SK-N-MC (cell line): ENCODE measurements at regions not wholly inside any gene's neighbourhood (a gene's known extent, or its start where the extent isn't known, plus 50 kb on each side); places are given as distances from the start of the nearest gene placed in this dataset.

Experiments
- DNase-seq: peaks from one replicate; pipeline ENCODE4 v3.0.0-alpha.2; 2011; ENCODE audit warnings: low read depth, low spot score
- H3K27ac ChIP-seq: fragments of 200-600 bp; sonication (generic); 2 replicates; pipeline ENCODE4 v1.5.1; 2016; ENCODE audit warnings: mixed run types
- H3K36me3 ChIP-seq: fragments of 200-600 bp; sonication (generic); 2 replicates; pipeline ENCODE4 v1.6.1; 2017; ENCODE audit warnings: antibody characterized with exemption, low read length, mixed read lengths; ENCODE audit not compliant: insufficient read depth
- H3K4me3 ChIP-seq: fragments of 200-600 bp; sonication (generic); 2 replicates; pipeline ENCODE4 v1.5.1; 2016
- H3K9ac ChIP-seq: fragments of 200-600 bp; sonication (generic); 2 replicates; pipeline ENCODE4 v1.8.0; 2017; ENCODE audit warnings: mixed run types, mixed read lengths; ENCODE audit not compliant: insufficient read length
- H3K9me3 ChIP-seq: fragments of 200-600 bp; sonication (generic); 2 replicates; pipeline ENCODE4 v1.6.1; 2017; ENCODE audit warnings: low read depth, mild to moderate bottlenecking, antibody characterized with exemption, low read length, moderate library complexity, mixed read lengths
- EZH2 ChIP-seq: fragments of 200-600 bp; sonication (generic); IDR thresholded peaks from one replicate; pipeline ENCODE4 v1.6.1; 2017; ENCODE audit warnings: antibody characterized with exemption
- FOXP2 ChIP-seq: optimal IDR thresholded peaks from 2 replicates; pipeline ENCODE3; 2011; ENCODE audit warnings: mild to moderate bottlenecking, moderate library complexity; ENCODE audit not compliant: insufficient read depth; ENCODE audit errors: extremely low read length, control extremely low read depth
- POLR2AphosphoS5 ChIP-seq: IDR thresholded peaks from 2 replicates; pipeline ENCODE4 v1.6.1; 2012; ENCODE audit warnings: mild to moderate bottlenecking, low read depth, low read length, borderline replicate concordance

DNA sequence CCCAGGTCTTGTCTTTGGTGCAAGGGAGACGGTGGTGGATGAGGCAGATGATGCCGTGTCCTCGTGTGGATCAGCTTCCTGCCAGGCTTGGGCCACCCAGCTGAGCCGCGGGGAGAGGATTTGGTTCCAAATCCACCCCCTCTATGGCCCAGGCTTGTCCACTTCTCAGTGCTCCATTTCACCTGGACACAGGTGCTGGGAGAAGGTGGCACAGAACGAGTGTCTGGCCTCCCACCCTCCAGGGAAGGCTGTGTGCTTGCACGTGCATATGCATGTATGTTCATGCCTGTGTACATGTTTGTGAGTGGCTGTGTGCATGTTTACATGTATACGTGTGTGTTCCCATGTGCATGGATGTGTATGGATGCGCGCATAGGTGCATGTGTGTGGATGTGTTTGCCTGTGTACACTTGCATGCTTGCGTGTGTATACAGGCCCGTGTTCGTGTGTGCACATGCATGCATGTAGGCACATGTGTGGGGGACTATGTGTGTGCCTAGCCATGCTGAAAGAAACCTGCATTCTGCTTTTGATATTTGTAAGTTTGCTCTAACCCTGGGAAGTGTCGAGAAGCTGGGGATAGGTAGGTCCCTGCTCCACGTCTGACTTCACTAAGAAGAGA lies 196.3 kb downstream of the IRF8 start:
- no peak overlapping the region for H3K4me3 ChIP-seq
- TF ChIP-seq POLR2AphosphoS5 (no peak), FOXP2 (no peak), EZH2 (no peak)
- DNase-seq: no peak
- H3K9ac ChIP-seq: no peak overlapping the region
- no peak overlapping the region for H3K27ac ChIP-seq
- no peaks in the 10 kb centered on the region for H3K9me3 ChIP-seq
- H3K36me3 ChIP-seq: no peaks in the 10 kb centered on the region

DNA sequence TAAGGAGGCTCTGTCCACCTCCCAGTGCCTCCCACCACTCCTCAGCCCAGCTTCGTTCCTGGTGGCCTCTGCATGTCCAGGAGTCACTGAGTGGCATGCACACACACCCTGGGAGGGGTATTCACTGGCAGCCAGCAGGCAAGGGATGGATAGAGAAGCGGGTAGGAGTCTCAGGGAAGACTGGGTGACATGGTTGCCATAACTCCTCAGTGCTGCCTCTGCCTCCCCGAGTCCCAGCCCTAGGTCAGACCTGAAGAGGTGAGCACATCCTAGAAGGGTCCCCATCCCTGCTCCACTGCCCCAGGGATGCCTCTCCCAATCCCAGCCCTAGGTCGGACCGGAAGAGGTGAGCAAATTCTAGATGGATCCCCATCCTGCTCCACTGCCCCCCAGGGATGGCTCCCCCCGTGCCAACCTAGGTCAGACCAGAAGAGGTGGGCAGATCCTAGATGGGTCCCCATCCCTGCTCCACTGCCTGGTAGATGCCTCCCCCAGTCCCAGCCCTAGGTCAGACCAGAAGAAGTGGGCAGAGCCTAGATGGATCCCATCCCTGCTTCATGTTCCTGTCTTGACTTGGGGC lies 197.0 kb downstream of the IRF8 start:
- no peak overlapping the region for H3K4me3 ChIP-seq
- TF ChIP-seq POLR2AphosphoS5 (no peak), FOXP2 (no peak), EZH2 (no peak)
- DNase-seq: no peak

DNA sequence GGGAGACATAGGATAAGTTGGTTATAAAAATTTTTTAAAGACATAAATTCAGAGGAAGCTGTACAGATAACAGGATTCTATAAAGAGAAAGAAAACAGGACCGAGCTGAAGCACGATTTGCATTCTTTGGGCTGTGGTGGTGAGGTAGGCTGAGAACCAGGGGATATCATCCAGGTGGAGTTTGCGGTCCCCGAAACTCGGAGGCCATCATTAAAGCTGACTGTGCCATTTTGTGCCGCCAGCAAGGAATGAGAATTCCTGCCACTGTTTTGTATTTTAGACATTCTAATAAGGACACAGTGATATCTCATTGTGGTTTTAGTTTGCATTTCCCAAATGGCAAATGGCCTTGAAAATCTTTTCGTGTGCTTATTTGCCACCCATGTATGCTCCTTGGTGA lies 197.9 kb downstream of the IRF8 start:
- Histone ChIP-seq H3K9ac (no peak overlapping the region), H3K27ac (no peak overlapping the region), H3K4me3 (no peak overlapping the region), H3K36me3 (no peaks in the 10 kb centered on the region), H3K9me3 (no peaks in the 10 kb centered on the region)
- TF ChIP-seq FOXP2 (no peak), EZH2 (no peak), POLR2AphosphoS5 (no peak)
- DNase-seq: no peak

More for the DNA sequence above, 197.0 kb downstream of the IRF8 start:
- Histone ChIP-seq H3K27ac (no peak overlapping the region), H3K9me3 (no peaks in the 10 kb centered on the region), H3K36me3 (no peaks in the 10 kb centered on the region), H3K9ac (no peak overlapping the region)

DNA sequence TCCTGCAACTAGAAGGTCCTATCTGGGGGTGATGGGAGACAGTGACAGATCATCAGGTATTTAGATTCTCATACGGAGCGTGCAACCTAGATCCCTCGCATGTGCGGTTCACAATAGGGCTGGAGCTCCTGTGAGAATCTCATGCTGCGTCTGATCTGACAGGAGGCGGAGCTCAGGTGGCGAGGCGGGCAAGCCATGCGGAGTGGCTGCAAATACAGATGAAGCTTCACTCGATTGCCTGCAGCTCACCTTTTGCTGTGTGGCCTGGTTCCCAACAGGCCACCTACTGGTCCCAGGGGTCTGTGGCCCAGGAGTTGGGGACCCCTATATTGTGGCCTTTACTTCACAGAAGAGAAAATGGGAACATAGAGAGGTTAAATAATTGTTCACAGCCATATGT lies 200.4 kb downstream of the IRF8 start:
- Histone ChIP-seq H3K9me3 (no peaks in the 10 kb centered on the region), H3K36me3 (no peaks in the 10 kb centered on the region), H3K27ac (no peak overlapping the region), H3K9ac (no peak overlapping the region), H3K4me3 (no peak overlapping the region)
- DNase-seq: no peak
- no peak for TF ChIP-seq EZH2
- no peak for TF ChIP-seq FOXP2
- TF ChIP-seq POLR2AphosphoS5: no peak

DNA sequence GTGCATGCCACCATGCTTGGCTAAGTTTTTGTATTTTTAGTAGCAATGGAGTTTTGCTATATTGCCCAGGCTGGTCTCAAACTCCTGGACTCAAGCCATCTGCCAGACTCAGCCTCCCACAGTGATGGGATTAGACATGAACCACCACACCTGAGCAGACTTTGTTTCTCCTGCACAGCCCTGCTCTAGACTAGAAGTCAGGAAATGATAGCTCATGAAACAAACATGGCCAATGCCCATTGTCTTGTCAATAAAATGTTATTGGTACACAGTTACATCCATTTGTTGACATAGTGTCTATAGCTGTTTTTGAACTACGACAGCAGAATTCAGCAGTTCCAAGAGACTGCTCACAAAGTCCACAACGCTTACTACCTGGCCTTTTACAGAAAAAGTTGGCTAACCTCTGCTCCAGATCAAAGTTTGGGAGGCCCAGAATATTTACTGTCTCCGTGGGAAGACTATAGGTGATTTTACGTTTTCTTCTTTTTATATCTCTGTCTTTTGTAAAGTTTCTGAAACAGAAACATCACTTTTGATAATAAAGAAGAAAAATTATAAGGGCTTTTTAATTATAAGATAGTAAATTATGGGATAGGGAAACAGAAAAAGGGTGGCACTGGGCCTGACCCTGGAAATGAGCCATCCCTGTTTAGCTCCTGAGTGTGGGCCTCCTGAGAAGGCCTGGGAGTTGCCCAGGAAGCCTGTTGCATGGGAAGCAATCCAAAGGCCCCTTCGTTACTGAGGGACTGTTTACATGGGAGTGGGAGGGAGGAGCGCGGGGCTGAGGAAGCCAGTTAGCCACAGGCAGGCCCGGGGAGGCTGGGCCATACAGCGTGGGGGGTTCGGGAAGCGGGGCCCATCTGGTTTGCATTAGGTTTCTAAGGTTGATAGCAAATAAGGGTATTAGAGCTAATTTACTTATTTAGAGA lies 201.5 kb downstream of the IRF8 start:
- TF ChIP-seq FOXP2: no peak
- no peak for TF ChIP-seq EZH2
- TF ChIP-seq POLR2AphosphoS5: no peak
- Histone ChIP-seq H3K36me3 (no peaks in the 10 kb centered on the region), H3K4me3 (no peak overlapping the region), H3K9ac (no peak overlapping the region), H3K27ac (no peak overlapping the region), H3K9me3 (no peaks in the 10 kb centered on the region)
- DNase-seq: no peak

DNA sequence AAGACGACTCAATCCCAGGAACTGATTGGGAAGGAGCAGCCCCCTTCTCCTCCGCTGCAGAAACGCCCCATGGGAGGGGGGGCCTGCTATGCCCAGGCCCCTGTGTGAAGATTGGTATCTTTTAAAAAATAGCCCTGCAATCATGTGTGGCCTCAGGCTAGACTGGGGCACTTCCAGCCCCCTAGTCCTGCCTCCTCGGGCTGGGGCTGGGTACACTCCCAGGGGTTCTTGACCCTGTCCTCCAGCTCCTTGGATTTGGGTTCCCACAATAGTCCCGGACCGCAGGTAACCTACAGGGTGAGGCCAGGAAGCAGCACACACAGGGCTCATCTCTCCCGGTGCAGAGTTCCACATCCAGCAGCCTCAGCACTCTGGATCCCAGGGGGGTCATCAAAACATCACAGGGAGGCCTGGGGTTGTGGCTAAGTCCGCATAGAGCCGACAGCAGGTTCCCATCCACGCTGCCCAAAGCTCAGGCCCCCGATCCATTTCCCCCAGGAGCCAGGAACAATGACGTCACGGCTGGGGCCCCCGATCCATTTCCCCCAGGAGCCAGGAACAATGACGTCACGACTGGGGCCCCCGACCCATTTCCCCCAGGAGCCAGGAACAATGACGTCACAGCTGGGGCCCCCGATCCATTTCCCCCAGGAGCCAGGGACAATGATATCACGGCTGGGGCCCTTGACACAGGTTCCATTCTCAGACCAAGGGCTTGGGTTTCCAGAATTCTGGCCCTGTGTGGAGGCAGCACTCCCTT lies 202.4 kb downstream of the IRF8 start:
- Histone ChIP-seq H3K9ac (no peak overlapping the region), H3K36me3 (no peaks in the 10 kb centered on the region), H3K27ac (no peak overlapping the region), H3K4me3 (no peak overlapping the region), H3K9me3 (no peaks in the 10 kb centered on the region)
- no peak for TF ChIP-seq POLR2AphosphoS5
- no peak for TF ChIP-seq EZH2
- TF ChIP-seq FOXP2: no peak
- DNase-seq: no peak

DNA sequence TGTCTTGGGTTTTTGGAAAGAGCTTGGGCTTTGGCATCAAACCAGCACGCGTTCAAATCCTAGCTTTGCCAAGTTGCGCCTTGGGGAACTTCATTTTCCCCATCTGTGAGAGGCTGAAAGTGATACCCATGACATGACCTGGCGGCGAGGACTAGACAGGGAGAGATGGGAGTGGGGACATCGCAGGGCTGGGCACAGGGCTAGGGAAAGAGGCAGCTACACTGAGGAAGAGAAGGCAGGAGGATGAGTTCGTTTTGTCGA lies 202.9 kb downstream of the IRF8 start:
- Histone ChIP-seq H3K4me3 (no peak overlapping the region), H3K36me3 (no peaks in the 10 kb centered on the region), H3K27ac (no peak overlapping the region), H3K9ac (no peak overlapping the region), H3K9me3 (no peaks in the 10 kb centered on the region)
- DNase-seq: no peak
- TF ChIP-seq EZH2: no peak
- no peak for TF ChIP-seq POLR2AphosphoS5

DNA sequence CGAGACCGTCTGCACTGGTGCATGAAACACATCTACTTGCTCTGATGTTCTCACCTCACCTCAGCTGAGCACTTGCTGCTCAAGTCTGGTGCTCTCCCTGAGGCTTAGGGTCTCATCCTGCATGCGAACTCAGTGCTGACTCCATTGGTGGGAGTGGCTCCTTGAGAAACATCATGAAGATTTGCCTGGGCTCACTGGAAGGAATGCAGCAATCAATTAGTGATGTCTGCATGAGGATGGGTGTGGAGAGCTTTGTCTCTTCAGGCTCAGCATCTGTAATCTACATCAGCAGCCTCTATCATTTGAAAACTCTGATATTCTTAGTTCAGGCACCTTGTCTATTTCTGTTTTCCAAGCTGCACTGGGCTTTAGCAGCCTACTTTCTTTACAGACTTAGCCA lies 204.4 kb downstream of the IRF8 start:
- Histone ChIP-seq H3K9me3 (no peaks in the 10 kb centered on the region), H3K36me3 (no peaks in the 10 kb centered on the region), H3K27ac (no peak overlapping the region), H3K4me3 (no peak overlapping the region), H3K9ac (no peak overlapping the region)
- TF ChIP-seq FOXP2 (no peak), POLR2AphosphoS5 (no peak), EZH2 (no peak)
- no peak for DNase-seq
